ENCODE measurements at regions not wholly inside any gene's neighbourhood (a gene's known extent, or its start where the extent isn't known, plus 50 kb on each side); places are given as distances from the start of the nearest gene placed in this dataset.
A peak's percentile ranks its signal among the peaks of the same experiment; 100 is the strongest.

- TF ChIP-seq, protein P1, sequence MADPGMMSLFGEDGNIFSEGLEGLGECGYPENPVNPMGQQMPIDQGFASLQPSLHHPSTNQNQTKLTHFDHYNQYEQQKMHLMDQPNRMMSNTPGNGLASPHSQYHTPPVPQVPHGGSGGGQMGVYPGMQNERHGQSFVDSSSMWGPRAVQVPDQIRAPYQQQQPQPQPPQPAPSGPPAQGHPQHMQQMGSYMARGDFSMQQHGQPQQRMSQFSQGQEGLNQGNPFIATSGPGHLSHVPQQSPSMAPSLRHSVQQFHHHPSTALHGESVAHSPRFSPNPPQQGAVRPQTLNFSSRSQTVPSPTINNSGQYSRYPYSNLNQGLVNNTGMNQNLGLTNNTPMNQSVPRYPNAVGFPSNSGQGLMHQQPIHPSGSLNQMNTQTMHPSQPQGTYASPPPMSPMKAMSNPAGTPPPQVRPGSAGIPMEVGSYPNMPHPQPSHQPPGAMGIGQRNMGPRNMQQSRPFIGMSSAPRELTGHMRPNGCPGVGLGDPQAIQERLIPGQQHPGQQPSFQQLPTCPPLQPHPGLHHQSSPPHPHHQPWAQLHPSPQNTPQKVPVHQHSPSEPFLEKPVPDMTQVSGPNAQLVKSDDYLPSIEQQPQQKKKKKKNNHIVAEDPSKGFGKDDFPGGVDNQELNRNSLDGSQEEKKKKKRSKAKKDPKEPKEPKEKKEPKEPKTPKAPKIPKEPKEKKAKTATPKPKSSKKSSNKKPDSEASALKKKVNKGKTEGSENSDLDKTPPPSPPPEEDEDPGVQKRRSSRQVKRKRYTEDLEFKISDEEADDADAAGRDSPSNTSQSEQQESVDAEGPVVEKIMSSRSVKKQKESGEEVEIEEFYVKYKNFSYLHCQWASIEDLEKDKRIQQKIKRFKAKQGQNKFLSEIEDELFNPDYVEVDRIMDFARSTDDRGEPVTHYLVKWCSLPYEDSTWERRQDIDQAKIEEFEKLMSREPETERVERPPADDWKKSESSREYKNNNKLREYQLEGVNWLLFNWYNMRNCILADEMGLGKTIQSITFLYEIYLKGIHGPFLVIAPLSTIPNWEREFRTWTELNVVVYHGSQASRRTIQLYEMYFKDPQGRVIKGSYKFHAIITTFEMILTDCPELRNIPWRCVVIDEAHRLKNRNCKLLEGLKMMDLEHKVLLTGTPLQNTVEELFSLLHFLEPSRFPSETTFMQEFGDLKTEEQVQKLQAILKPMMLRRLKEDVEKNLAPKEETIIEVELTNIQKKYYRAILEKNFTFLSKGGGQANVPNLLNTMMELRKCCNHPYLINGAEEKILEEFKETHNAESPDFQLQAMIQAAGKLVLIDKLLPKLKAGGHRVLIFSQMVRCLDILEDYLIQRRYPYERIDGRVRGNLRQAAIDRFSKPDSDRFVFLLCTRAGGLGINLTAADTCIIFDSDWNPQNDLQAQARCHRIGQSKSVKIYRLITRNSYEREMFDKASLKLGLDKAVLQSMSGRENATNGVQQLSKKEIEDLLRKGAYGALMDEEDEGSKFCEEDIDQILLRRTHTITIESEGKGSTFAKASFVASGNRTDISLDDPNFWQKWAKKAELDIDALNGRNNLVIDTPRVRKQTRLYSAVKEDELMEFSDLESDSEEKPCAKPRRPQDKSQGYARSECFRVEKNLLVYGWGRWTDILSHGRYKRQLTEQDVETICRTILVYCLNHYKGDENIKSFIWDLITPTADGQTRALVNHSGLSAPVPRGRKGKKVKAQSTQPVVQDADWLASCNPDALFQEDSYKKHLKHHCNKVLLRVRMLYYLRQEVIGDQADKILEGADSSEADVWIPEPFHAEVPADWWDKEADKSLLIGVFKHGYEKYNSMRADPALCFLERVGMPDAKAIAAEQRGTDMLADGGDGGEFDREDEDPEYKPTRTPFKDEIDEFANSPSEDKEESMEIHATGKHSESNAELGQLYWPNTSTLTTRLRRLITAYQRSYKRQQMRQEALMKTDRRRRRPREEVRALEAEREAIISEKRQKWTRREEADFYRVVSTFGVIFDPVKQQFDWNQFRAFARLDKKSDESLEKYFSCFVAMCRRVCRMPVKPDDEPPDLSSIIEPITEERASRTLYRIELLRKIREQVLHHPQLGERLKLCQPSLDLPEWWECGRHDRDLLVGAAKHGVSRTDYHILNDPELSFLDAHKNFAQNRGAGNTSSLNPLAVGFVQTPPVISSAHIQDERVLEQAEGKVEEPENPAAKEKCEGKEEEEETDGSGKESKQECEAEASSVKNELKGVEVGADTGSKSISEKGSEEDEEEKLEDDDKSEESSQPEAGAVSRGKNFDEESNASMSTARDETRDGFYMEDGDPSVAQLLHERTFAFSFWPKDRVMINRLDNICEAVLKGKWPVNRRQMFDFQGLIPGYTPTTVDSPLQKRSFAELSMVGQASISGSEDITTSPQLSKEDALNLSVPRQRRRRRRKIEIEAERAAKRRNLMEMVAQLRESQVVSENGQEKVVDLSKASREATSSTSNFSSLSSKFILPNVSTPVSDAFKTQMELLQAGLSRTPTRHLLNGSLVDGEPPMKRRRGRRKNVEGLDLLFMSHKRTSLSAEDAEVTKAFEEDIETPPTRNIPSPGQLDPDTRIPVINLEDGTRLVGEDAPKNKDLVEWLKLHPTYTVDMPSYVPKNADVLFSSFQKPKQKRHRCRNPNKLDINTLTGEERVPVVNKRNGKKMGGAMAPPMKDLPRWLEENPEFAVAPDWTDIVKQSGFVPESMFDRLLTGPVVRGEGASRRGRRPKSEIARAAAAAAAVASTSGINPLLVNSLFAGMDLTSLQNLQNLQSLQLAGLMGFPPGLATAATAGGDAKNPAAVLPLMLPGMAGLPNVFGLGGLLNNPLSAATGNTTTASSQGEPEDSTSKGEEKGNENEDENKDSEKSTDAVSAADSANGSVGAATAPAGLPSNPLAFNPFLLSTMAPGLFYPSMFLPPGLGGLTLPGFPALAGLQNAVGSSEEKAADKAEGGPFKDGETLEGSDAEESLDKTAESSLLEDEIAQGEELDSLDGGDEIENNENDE (IDR thresholded peaks at IDR 0.05; ENCODE audit: insufficient replicate concordance, low read length), result no peak
- TF ChIP-seq KDM5A (IDR thresholded peaks at IDR 0.05; ENCODE audit: low read length) (no peak), GTF2F1 (IDR thresholded peaks at IDR 0.05; ENCODE audit: borderline replicate concordance, low read depth, low read length) (no peak), CBX8 (IDR thresholded peaks at IDR 0.05; ENCODE audit: borderline replicate concordance, low read depth, low read length) (no peak), TBP (IDR thresholded peaks at IDR 0.05; ENCODE audit: low read depth, low read length) (no peak), ASH2L (IDR thresholded peaks at IDR 0.05; ENCODE audit: low read length) (no peak), TEAD4 (IDR thresholded peaks at IDR 0.05; ENCODE audit: low read depth, low read length) (no peak), JUN (IDR thresholded peaks at IDR 0.05; ENCODE audit: low read depth, low read length) (no peak), EZH2 (IDR thresholded peaks at IDR 0.05; ENCODE audit: low read depth, low read length, severe bottlenecking) (no peak), CTCF (IDR thresholded peaks at IDR 0.05; ENCODE audit: control extremely low read depth in 1 of 3, insufficient read depth in 1 of 3, low read depth in 1 of 3, low read length in 3 of 3) (peak in 2 of 3 experiments; percentile 28 to 32; a peak in 3 of 4 replicates)
Observed at GRCh38 chr3:107983247-107983646, 107.6 kb downstream of the CD47 start (continued).
